ENCODE measurements at regions not wholly inside any gene's neighbourhood (a gene's known extent, or its start where the extent isn't known, plus 50 kb on each side); places are given as distances from the start of the nearest gene placed in this dataset.
A peak's percentile ranks its signal among the peaks of the same experiment; 100 is the strongest.
"Not testable (repeated sequence)": the region's sequence is repeated elsewhere in the genome, so short reads cannot be mapped to it uniquely, and the experiment has no call there.

DNA sequence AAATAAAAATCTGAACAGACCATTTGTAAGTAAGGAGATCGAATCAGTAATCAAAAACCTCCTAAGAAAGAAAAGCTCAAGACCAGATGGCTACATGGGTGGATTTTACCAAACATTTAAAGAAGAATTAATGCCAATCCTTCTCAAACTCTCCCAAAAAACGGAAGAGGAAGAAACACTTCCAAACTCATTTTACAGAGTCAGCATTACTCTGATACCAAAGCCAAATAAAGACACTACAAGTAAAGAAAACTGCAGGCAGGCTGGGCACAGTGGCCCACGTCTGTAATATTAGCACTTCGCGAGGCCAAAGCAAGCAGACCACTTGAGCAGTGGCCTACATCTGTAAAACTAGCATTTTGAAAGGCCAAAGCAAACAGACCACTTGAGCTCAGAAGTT is 159.8 kb downstream of the DPY19L2 start:
- no peak for DNase-seq

DNA sequence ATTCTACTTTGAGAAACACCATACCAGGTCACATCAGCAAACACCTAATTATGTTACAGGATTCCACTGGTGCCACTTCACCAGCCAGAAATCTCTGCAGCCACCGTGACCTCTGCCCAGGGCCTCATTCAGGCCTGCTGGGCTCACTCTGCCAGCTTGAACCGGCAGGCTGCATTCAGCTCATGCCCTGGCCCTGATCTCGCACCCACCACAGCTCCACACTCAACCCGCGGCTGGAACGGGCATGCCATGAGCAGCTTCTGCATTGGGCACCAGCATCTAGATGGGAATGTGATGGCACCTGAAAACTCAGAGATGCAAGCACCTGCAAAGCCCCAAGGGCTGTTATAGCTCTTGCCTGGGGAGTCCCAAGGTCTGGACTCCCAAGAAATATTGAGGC is 168.7 kb downstream of the DPY19L2 start:
- no peak for DNase-seq

DNA sequence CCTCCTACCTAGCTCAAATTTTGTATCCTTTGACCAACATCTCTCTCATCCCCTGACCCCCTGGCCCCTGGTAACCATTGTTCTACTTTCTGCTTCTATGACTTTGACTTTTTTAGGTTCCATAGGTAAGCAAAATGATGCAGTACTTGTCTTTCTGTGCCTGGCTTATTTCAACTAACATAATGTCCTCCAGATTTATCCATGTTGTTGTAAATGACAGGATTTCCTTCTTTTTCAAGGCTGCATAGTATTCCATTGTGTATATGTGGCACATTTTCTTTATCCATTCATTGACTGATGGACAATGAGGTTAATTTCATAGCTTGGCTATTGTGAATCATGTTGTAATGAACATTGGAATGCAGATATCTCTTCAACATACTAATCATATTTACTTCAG is 170.1 kb downstream of the DPY19L2 start:
- no peak for DNase-seq

DNA sequence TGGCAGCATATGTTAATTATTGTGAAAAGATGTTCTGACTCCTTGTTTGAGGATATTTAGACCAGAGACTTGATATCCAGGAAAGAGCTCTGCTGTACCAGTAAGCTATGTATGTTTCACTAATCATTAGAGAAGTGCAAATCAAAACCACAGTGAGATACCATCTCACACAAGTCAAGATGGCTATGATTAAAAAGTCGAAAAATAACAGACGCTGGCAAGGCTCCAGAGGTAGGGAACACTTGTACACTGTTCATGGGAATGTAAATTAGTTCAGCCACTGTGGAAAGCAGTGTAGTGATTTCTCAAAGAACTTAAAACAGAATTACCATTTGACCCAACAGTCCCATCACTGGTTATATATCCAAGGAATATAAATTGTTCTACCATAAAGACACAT is 171.6 kb downstream of the DPY19L2 start:
- no peak for DNase-seq

DNA sequence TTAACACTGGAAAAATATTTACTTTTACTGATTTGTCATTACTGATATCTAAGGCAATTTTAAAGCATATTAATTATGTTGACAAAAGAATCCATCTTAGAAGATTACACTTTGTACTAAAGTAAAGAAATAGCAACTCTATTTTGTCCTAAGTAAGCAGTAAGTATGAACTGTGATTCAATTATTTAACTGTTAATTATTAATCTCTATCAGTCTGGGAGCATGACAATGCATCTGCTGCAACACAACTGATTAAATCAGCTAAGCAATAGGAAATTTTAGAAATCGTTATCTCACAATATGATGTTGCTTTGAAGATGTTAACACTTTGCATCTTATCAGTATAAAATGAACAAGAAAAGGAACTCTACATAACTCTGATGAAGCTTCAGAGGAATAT is 172.3 kb downstream of the DPY19L2 start:
- no peak for DNase-seq

DNA sequence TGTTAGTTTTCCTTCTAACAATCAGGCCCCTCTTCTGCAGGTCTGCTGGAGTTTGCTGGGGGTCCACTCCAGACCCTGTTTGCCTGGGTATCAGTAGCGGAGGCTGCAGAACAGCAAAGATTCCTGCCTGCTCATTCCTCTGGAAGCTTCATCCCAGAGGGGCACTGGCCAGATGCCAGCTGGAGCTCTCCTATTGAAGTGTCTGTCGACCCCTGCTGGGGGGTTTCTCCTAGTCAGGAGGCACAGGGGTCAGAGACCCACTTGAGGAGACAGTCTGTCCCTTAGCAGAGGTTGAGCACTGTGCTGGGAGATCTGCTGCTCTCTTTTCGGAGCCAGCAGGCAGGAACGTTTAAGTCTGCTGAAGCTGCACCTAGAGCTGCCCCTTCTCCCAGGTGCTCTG is 174.9 kb downstream of the DPY19L2 start:
- DNase-seq: not testable (repeated sequence)

DNA sequence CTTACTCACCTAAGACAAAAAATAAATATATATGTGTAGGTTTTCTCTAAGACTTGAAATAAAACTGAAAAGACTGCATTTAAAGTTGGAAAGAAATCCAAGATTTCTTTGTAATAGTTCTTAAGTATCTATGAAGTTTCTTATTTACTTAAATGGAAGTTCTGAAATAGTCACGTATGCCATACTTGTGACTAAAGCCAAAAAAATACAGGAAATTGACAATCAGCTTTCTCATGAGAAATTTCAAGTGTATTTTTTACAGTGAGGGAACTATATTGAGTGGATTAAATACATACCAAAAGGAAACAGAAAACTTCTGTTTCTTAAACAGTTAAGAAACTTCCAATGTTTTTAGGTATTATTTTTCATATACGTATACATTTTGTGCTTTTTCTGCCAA is 188.1 kb downstream of the DPY19L2 start:
- no peak for DNase-seq

DNA sequence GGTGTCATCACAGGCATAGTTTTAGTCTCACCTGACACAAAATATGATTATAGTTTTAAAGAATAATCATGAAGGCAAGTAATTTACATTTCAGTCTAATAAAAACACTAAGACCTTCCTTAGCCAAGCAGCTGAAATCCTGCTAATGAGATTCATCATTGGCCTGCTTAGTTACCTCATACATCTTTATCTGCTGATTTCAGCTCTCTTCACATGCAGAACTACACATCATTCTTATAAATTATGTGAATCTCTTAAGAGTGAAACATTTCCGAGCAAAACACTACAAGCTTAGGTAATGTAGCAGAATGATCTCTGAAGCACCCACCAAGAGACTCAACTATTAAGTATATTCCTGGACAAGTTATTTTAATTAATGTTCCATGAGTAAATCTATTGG is 198.1 kb downstream of the DPY19L2 start:
- no peak for DNase-seq

DNA sequence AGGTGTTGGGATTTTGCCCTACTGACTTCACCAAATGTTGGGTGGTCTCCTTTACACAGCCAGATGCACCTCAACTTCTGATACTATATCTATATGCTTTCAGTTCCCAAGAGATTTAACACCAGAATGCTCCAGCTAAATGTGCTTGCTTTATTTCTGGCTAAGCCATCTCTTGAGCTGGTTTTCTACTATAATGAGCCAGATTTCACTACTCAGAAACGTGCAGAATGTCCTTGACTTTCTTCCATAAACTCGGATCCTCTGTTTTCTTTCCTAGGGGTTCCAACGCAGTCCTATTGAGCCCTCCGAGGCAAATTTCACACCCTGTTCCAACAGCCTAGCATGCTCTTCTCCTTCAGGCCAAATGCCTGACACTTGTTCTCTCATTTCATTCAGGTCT is 200.3 kb downstream of the DPY19L2 start:
- DNase-seq: no peak

DNA sequence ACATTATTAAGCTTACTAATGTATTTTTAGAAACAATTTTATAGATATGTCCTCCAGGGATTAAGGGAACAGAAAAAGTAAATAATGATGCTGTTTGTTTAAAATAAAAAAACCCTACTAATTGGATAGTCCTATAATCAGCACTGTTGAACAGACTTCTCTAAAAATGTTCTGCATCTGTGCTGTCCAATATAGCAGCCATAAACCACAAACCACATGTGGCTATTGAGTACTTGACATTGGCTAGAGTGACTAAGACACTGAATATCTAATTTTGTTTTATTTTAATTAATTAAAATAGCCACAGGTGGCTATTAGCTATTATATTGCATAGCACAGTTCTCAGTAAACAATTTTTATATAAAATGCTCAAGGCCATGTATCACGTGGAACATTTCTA is 210.4 kb downstream of the DPY19L2 start:
- no peak for DNase-seq

DNA sequence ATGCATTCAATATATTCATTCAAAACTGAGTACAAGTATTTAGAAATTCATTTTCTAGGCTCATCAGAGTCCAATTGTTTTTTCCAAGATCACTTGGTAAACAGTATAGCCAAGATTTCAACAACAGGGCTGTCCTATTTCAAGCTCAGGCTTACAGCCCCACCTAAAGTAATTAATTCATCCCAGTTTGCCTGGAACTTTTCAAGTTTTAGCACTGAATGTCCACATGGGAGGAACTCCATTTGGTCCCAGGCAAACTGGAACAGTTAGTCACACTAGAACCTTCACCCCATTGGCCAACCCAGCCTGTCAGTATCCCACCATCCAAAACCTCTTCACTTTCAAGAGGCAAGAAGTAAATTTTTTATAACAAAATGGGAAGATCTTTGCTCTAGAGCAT is 210.9 kb downstream of the DPY19L2 start:
- DNase-seq: no peak

DNA sequence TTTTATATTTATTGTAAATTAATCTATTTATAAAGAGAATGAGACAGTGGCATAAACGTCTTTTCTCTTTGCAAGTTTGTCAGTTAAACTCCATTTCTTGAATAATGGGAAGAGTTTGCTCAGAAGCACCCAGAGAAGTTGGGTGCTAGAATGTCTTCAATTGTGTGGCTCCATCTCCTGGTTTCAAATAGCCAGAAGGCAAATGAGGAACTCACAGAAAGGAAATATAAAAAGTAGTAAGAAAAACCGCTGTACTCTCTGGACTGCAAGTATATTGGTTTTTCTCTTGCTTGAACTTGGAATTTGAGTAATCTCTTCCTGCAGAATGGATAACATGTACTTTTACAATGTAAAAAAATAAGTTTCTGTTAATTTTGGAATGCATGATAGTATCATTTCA is 217.5 kb downstream of the DPY19L2 start:
- DNase-seq: no peak

DNA sequence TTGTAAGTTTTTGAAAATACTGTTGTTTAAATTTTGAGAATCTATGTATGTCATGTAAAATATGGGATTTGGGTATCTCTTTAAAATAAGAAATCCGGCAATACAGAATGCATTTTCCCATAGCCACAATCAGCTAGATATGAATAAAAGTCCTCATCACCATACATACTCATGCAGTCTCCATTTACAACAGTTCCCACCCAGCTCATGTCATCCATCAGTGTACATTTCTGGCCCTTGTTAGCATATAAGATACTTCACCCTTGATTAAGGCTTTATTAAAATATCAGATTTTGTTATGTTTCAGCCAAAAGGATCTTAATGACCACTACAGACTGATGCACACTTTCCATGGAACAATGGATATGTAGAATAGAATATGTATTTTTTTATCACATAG is 218.0 kb downstream of the DPY19L2 start:
- DNase-seq: no peak

DNA sequence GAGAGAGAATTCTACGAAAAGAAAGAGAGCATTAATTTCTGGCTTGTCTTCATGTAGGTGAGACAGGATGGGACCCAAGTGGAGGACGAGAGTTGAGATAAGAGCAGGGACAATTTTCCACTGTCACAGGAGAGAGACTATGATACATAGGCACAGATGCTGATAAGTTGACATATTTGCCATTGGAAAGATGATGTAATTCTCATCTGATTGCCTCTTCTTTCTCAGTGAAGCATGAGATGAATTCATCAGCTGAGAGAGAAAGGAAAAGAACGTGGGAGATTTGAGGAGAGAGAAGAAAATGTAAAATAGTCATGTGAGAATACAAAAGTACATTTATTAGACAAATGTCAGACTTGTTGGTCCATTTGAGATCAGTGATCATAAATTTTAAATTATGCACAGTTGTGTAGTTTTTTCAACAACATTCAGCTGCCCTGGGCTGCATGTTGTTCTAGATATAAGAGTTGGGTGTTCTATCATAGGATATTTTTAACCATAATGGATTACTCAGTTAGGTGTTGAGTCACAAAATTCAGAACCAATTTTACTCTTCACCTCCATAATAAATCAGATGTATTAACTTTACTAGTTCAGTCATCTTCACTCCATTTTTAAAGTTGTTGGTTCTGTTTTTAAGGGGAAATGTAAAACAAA is 222.9 kb downstream of the DPY19L2 start:
- DNase-seq: no peak

DNA sequence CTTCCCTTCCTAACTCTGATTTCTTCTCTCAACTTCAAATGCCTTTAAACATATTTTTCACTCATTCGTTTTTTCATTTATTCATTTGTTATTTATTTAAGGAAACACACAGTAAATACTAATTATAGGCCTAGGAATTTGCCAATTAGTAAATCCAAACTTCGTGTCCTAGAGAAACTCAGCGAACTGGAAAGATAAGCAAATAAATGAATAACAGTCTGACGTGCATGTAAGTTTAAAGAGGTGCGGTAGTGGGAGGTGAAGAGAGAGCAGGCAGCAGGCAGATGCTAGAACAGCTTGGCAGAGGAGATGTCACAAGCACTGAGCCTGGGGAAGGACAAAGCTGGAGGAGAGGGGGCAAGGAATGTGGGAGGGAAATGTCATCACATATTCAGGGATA is 228.2 kb downstream of the DPY19L2 start:
- DNase-seq: no peak

DNA sequence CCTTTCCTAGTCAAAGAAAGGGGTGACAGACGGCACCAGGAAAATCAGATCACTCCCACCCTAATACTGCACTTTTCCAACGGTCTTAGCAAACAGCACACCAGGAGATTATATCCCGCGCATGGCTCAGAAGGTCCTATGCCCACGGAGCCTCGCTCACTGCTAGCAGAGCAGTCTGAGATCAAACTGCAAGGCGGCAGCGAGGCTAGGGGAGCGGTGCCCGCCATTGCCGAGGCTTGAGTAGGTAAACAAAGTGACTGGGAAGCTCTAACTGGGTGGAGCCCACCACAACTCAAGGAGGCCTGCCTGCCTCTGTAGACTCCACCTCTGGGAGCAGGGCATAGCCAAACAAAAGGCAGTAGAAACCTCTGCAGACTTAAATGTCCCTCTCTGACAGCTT is 233.9 kb downstream of the DPY19L2 start:
- not testable (repeated sequence) for DNase-seq

DNA sequence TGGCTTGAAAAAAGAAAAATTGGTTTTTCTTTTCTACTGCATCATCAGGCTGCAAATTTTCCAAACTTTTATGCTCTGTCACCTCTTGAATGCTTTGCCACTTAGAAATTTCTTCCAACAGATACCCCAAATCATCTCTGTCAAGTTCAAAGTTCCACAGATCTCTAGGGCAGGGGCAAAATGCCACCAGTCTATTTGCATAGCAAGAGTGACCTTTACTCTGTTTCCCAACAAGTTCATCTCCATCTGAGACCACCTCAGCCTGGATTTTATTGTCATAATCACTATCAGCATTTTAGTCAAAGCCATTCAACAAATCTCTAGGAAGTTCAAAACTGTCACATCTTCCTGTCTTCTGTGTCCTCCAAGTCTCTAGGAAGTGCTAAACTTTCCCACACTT is 240.3 kb downstream of the DPY19L2 start:
- not testable (repeated sequence) for DNase-seq

DNA sequence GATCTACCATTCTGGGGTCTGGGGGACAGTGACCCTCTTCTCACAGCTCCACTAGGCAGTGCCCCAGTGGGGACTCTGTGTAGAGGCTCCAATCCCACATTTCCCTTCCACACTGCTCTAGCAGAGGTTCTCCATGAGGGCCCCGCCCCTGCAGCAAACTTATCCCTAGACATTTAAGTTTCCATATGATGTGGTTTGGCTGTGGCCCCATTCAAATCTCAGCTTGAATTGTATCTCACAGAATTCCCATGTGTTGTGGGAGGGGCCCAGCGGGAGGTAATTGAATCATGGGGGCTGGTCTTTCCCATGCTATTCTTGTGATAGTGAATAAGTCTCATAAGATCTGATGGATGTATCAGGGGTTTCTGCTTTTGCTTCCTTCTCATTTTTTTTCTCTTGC is 241.3 kb downstream of the DPY19L2 start:
- DNase-seq: not testable (repeated sequence)

DNA sequence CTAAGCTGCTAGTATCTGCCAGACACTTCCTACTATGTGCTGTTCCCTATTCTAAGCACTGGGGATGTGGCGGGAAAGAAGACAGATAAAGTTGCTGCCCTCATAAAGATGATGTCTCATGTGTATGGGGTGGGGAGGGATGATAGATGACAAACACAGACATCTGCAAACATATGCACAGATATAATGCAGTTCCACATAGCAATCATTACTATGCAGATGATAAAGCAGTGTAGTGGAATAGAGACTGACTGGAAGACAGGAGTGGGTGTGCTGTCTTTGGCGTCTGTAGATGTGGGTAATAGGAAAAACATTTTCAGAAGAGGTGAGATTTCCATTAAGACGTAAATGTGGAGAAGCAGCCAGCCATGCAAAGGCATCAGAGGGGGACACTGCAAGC is 243.6 kb downstream of the DPY19L2 start:
- DNase-seq: no peak

DNA sequence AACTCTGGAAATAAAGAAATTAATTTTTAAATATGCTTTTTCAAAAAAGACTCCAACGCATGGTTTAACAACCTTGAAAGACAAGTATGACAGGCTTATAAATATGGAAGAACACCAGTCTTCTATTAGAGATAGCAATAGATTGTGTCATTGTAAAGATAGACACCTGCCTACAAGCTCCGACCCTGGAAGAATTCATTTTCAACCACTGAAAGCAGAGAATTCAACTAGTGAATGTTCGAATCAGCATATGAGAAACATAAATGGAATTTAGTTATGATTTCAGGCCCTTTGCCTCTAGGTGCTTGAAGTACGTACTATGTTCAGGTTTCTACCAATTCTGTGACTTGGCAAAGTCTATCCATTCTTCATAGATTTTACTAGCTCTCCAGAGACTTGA is 244.5 kb downstream of the DPY19L2 start:
- no peak for DNase-seq

DNA sequence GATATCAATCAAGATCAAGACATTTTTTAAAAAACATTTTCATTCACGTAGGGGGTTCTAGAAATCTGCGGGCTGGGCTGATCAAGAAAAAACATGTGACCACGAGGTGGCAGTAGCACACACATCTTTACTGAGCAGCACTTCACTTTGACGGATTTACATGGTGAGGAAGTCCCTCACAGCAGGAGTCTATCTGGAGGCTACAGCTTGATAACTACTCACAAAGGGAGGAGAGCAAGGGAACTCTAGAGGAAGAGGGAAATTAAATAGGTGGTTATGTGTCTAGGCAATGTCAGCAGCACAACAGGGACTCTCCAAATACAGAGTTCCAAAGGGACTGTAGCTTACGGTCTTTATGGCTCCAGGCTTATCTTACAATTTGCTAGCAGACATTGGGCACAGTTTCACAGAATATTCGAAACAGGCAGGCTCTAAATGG is 248.1 kb downstream of the DPY19L2 start:
- DNase-seq: peak; percentile 1 to 34

DNA sequence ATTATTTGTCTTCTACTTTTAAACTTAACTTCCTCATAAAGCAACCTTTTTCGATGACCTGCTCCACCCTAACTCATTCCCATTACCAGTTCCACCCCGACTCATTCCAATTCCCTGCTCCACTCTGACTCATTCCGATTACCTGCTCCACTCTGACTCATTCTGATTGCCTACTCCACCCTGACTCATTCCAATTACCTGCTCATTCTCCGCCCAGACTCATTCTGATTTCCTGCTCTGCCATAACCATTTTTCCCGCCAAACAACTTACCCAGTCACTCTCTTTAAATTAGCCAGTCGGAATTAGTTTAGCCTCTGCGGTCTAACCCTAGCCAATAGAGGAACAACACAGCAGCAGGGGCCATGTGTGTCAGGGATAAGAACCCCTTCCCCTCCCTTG is 249.1 kb downstream of the DPY19L2 start:
- no peak for DNase-seq

DNA sequence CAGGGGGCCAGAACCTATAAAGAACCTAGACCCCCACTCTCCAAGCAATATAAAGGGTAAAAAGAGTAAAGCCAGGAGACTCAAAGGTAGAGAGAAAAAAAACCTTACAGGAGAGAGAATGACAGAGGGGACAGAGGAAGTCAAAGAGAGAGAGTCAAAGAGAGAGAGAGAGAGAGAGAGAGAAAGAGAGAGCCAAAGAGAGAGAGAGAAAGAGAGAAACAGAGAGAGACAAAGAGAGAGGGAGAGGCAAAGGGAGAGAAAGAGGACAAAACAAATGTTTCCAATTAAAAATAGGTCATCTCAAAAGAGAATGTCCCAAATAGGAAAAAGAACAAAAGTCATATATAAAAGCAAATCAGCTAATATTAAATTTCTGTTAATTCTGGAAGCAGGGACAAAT is 251.5 kb downstream of the DPY19L2 start:
- no peak for DNase-seq

DNA sequence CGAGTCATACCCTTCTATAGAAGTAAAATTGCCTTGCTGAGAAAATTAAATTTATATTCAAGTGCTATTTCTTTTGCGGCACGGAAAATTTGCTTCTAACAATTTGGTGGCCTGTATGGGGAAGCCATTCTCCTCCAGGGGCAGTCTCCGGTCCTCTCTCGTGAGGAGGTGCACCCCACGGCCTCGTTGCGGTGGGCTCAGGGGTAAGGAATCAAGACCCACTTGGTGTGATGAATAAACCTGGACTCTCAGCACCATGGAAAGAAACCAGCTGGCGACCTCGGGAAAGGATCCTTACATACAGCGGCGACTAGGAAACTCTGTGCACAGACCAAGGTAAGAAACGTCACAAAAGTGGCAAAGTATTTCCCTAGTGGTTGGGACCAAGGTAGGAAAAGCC is 252.9 kb downstream of the DPY19L2 start:
- no peak for DNase-seq

DNA sequence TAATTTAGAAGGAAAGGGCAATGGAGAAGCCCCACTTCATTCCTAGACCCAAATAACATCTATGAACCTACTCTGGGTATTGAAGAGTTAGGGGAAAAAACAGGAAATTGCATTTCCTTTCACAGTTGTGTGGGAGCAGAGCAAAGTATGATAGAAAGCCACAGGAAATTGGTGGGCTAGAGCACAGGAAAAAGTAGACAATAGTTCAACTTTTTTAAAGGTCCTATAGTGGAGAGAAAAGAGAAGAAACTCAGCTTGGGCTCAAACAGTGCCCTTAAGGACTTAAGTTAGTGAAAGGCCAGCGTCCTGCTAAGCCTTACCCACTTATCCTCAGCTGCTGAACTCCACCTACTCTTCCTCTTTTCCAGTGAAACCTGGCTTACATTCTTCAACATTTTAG is 258.1 kb downstream of the DPY19L2 start:
- no peak for DNase-seq

DNA sequence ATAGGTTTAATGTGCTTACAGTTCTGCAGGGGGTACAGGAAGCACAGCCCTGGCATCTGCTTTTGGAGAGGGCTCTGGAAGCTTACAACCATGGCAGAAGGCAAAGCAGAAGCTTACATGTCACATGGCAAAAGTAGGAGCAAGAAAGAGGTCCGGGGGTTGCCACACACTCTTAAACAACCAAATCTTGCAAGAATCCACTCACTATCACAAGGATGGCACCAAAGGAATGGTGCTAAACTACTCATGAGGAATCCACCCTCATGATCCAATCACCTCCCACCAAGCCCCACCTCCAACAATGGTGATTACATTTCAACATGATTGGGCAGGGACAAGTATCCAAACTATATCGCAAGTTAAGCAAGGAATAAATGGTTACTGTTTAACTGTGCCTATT is 255.8 kb upstream of the AVPR1A start:
- DNase-seq: no peak

Data from CD4-positive, alpha-beta T cell treated with Interleukin-1 beta for 1 hour (primary cell).